HPDE6-E6E7 (cell line): ENCODE measurements at regions not wholly inside any gene's neighbourhood (a gene's known extent, or its start where the extent isn't known, plus 50 kb on each side); places are given as distances from the start of the nearest gene placed in this dataset.
A peak's percentile ranks its signal among the peaks of the same experiment; 100 is the strongest.
"Not testable (repeated sequence)": the region's sequence is repeated elsewhere in the genome, so short reads cannot be mapped to it uniquely, and the experiment has no call there.

Experiments
- DNase-seq: peaks from one replicate; pipeline ENCODE4 v3.0.0; 2011; ENCODE audit warnings: missing footprints; ENCODE audit errors: extremely low spot score

- no peak for DNase-seq
Measured at GRCh38 chr18:42537291-42537690, 578.2 kb downstream of the RIT2 start.

GRCh38 chr18:42544901-42545300, 570.6 kb downstream of the RIT2 start:
- no peak for DNase-seq

- DNase-seq, result peak; percentile 19
Measured at GRCh38 chr18:42545825-42546224, 569.7 kb downstream of the RIT2 start.

- no peak for DNase-seq
Measured at GRCh38 chr18:42548493-42548892, 567.0 kb downstream of the RIT2 start.

- no peak for DNase-seq
Measured at GRCh38 chr18:42549596-42549995, 565.9 kb downstream of the RIT2 start.

- DNase-seq, result not testable (repeated sequence)
Measured at GRCh38 chr18:42552559-42552958, 562.9 kb downstream of the RIT2 start.

- DNase-seq, result no peak
Measured at GRCh38 chr18:42559069-42559690, 556.3 kb downstream of the RIT2 start.

GRCh38 chr18:42561521-42561920, 554.0 kb downstream of the RIT2 start:
- DNase-seq, result no peak

GRCh38 chr18:42563995-42564394, 551.5 kb downstream of the RIT2 start:
- no peak for DNase-seq

- no peak for DNase-seq
Measured at GRCh38 chr18:42564761-42565160, 550.7 kb downstream of the RIT2 start.

GRCh38 chr18:42568773-42569172, 546.7 kb downstream of the RIT2 start:
- no peak for DNase-seq

- no peak for DNase-seq
Measured at GRCh38 chr18:42574871-42575270, 540.6 kb downstream of the RIT2 start.

- no peak for DNase-seq
Measured at GRCh38 chr18:42576124-42576523, 539.4 kb downstream of the RIT2 start.

GRCh38 chr18:42578792-42579191, 536.7 kb downstream of the RIT2 start:
- no peak for DNase-seq

GRCh38 chr18:42582266-42582665, 533.2 kb downstream of the RIT2 start:
- DNase-seq, result no peak

- DNase-seq, result no peak
Measured at GRCh38 chr18:42583283-42583731, 532.2 kb downstream of the RIT2 start.

GRCh38 chr18:42586601-42587000, 528.9 kb downstream of the RIT2 start:
- DNase-seq, result no peak

- no peak for DNase-seq
Measured at GRCh38 chr18:42588786-42589185, 526.7 kb downstream of the RIT2 start.

GRCh38 chr18:42604820-42605219, 510.7 kb downstream of the RIT2 start:
- DNase-seq, result no peak

- DNase-seq, result no peak
Measured at GRCh38 chr18:42606886-42607495, 508.5 kb downstream of the RIT2 start.

- no peak for DNase-seq
Measured at GRCh38 chr18:42611134-42611533, 504.4 kb downstream of the RIT2 start.

GRCh38 chr18:42614619-42615293, 500.7 kb downstream of the RIT2 start:
- no peak for DNase-seq

GRCh38 chr18:42617221-42617620, 498.3 kb downstream of the RIT2 start:
- no peak for DNase-seq
